DND-41 (cell line): ENCODE measurements at regions not wholly inside any gene's neighbourhood (a gene's known extent, or its start where the extent isn't known, plus 50 kb on each side); places are given as distances from the start of the nearest gene placed in this dataset.
"Not testable (repeated sequence)": the region's sequence is repeated elsewhere in the genome, so short reads cannot be mapped to it uniquely, and the experiment has no call there.

Source experiments
- EZH2 ChIP-seq: IDR thresholded peaks from 3 replicates; pipeline ENCODE4 v1.6.1; 2012; ENCODE audit warnings: borderline replicate concordance, low read depth, mild to moderate bottlenecking, moderate library complexity, low read length, inconsistent platforms; ENCODE audit not compliant: severe bottlenecking
- TF ChIP-seq, protein P1 (sequence below): IDR thresholded peaks from 2 replicates; pipeline ENCODE4 v1.5.1; 2012; ENCODE audit warnings: borderline replicate concordance, low read length, moderate library complexity, mild to moderate bottlenecking; ENCODE audit not compliant: poor library complexity, severe bottlenecking; ENCODE audit errors: extremely low read depth

DNA sequence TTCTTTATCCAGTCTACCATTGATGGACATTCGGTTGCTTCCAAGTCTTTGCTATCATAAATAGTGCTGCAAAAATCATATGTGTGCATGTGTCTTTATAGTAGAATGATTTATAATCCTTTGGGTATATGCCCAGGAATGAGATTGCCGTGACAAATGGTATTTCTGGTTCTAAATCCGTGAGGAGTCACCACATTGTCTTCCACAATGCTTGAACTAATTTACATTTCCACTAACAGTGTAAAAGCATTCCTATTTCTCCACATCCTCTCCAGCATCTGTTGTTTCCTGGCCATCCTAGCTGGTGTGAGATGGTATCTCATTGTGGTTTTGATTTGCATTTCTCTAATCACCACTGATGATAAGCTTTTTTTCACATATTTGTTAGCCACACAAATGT is 406.1 kb upstream of the NDST4 start:
- TF ChIP-seq, protein P1, sequence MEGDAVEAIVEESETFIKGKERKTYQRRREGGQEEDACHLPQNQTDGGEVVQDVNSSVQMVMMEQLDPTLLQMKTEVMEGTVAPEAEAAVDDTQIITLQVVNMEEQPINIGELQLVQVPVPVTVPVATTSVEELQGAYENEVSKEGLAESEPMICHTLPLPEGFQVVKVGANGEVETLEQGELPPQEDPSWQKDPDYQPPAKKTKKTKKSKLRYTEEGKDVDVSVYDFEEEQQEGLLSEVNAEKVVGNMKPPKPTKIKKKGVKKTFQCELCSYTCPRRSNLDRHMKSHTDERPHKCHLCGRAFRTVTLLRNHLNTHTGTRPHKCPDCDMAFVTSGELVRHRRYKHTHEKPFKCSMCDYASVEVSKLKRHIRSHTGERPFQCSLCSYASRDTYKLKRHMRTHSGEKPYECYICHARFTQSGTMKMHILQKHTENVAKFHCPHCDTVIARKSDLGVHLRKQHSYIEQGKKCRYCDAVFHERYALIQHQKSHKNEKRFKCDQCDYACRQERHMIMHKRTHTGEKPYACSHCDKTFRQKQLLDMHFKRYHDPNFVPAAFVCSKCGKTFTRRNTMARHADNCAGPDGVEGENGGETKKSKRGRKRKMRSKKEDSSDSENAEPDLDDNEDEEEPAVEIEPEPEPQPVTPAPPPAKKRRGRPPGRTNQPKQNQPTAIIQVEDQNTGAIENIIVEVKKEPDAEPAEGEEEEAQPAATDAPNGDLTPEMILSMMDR = not testable (repeated sequence)
- not testable (repeated sequence) for TF ChIP-seq EZH2
